HepG2 (cell line): ENCODE measurements at regions not wholly inside any gene's neighbourhood (a gene's known extent, or its start where the extent isn't known, plus 50 kb on each side); places are given as distances from the start of the nearest gene placed in this dataset.

Experiments used
- FLYWCH1 ChIP-seq: sonication (generic); formaldehyde crosslinking; IDR thresholded peaks from 2 replicates; pipeline ENCODE4 v1.8.1; 2023; ENCODE audit warnings: mild to moderate bottlenecking, missing genetic modification reagents
- MAZ ChIP-seq, 2 experiments: sonication (generic) in 1 of 2; formaldehyde crosslinking in 1 of 2; IDR thresholded peaks; 2 replicates each; pipeline versions ENCODE4 v1.5.0 to v1.6.1; 2012 to 2020; ENCODE audit warnings: low read depth in 2 of 2, mild to moderate bottlenecking in 2 of 2, borderline replicate concordance in 1 of 2, improper control_type of control experiment in 1 of 2, low read length in 1 of 2, missing genetic modification reagents in 1 of 2, moderate library complexity in 1 of 2
- XBP1 ChIP-seq: sonication (generic); formaldehyde crosslinking; IDR thresholded peaks from 2 replicates; pipeline ENCODE4 v1.5.0; 2020; ENCODE audit warnings: missing genetic modification reagents
- ZBTB8A ChIP-seq: sonication (generic); formaldehyde crosslinking; IDR thresholded peaks from 2 replicates; pipeline ENCODE4 v1.4.0; 2020; ENCODE audit warnings: mild to moderate bottlenecking, low read depth, missing genetic modification reagents, borderline replicate concordance
- ZNF121 ChIP-seq: sonication (generic); formaldehyde crosslinking; IDR thresholded peaks from 2 replicates; pipeline ENCODE4 v1.5.0; 2020; ENCODE audit warnings: mild to moderate bottlenecking, missing genetic modification reagents
- ZNF530 ChIP-seq: sonication (generic); formaldehyde crosslinking; IDR thresholded peaks from 2 replicates; pipeline ENCODE4 v1.5.0; 2020; ENCODE audit warnings: low read depth, mild to moderate bottlenecking, missing genetic modification reagents
- TF ChIP-seq, protein P1 (sequence below): sonication (generic); formaldehyde crosslinking; IDR thresholded peaks from 2 replicates; pipeline ENCODE4 v1.4.0; 2020; ENCODE audit warnings: missing genetic modification reagents, mild to moderate bottlenecking, borderline replicate concordance
- TF ChIP-seq, protein P2 (sequence below), 2 experiments: sonication (generic) in 1 of 2; formaldehyde crosslinking in 1 of 2; IDR thresholded peaks; 2 replicates each; pipeline versions ENCODE4 v1.5.1 to v1.6.1; 2011 to 2020; ENCODE audit warnings: borderline replicate concordance in 1 of 2, low read depth in 1 of 2, low read length in 1 of 2, mild to moderate bottlenecking in 1 of 2, missing genetic modification reagents in 1 of 2, moderate library complexity in 1 of 2
- TF ChIP-seq, protein P3 (sequence below): sonication (generic); formaldehyde crosslinking; conservative IDR thresholded peaks from 2 replicates; pipeline ENCODE4 v1.5.0; 2020; ENCODE audit warnings: missing genetic modification reagents

DNA sequence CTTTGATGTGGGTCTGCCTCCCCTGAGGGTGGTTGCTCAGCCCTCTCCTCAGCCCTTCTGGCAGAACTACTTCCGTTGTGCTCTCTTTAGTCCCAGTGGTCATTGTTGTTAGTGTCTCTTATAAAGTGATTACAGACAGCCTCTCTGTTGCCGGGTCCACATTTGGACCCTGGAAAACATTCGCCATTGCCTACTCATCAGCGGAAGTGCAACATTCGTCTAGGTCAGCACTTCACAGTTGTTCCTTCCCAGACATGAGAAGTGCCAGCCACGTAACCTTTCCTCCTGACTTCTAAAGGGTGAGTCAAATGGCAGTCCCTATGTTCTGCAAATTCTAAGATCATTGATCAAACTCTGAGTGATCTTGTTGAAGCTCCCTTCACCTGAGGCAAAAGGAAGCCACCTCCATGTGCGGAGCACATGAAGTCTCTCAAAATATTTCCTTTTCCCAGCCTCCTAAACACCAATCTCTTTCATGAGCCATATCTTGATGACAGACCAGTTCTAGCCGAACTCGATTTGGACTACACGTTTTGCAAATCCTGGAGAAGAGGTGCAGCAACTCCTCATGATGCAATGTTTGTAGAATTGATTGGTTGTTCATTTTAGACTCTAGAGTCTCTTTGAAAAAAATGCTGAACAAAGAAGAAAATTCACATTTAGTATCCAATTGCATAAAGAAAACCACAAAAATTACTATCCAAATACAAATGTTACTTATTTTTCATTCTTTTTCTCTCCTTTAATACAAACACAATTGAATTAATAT is 163.8 kb downstream of the RPL10L start:
- no peak for TF ChIP-seq ZBTB8A (CRISPR knock-in tag)
- no peak for TF ChIP-seq ZNF530 (CRISPR knock-in tag)
- no peak for TF ChIP-seq XBP1
- TF ChIP-seq, protein P1, sequence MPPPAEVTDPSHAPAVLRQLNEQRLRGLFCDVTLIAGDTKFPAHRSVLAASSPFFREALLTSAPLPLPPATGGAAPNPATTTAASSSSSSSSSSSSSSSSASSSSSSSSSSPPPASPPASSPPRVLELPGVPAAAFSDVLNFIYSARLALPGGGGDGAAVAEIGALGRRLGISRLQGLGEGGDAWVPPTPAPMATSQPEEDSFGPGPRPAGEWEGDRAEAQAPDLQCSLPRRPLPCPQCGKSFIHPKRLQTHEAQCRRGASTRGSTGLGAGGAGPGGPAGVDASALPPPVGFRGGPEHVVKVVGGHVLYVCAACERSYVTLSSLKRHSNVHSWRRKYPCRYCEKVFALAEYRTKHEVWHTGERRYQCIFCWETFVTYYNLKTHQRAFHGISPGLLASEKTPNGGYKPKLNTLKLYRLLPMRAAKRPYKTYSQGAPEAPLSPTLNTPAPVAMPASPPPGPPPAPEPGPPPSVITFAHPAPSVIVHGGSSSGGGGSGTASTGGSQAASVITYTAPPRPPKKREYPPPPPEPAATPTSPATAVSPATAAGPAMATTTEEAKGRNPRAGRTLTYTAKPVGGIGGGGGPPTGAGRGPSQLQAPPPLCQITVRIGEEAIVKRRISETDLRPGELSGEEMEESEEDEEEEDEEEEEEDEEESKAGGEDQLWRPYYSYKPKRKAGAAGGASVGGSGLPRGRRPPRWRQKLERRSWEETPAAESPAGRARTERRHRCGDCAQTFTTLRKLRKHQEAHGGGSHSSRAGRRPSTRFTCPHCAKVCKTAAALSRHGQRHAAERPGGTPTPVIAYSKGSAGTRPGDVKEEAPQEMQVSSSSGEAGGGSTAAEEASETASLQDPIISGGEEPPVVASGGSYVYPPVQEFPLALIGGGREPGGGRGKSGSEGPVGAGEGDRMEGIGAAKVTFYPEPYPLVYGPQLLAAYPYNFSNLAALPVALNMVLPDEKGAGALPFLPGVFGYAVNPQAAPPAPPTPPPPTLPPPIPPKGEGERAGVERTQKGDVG: no peak
- TF ChIP-seq ZNF121 (CRISPR knock-in tag): no peak
- TF ChIP-seq, protein P2, sequence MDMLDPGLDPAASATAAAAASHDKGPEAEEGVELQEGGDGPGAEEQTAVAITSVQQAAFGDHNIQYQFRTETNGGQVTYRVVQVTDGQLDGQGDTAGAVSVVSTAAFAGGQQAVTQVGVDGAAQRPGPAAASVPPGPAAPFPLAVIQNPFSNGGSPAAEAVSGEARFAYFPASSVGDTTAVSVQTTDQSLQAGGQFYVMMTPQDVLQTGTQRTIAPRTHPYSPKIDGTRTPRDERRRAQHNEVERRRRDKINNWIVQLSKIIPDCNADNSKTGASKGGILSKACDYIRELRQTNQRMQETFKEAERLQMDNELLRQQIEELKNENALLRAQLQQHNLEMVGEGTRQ (IDR thresholded peaks at IDR 0.05; ENCODE audit: low read depth, low read length): no peak
- TF ChIP-seq, protein P2 (CRISPR knock-in tag; IDR thresholded peaks at IDR 0.05; ENCODE audit: borderline replicate concordance): no peak
- no peak for TF ChIP-seq FLYWCH1
- TF ChIP-seq MAZ (IDR thresholded peaks at IDR 0.05; ENCODE audit: borderline replicate concordance, low read depth, low read length): no peak
- TF ChIP-seq MAZ (CRISPR knock-in tag; IDR thresholded peaks at IDR 0.05; ENCODE audit: low read depth): no peak
- TF ChIP-seq, protein P3, sequence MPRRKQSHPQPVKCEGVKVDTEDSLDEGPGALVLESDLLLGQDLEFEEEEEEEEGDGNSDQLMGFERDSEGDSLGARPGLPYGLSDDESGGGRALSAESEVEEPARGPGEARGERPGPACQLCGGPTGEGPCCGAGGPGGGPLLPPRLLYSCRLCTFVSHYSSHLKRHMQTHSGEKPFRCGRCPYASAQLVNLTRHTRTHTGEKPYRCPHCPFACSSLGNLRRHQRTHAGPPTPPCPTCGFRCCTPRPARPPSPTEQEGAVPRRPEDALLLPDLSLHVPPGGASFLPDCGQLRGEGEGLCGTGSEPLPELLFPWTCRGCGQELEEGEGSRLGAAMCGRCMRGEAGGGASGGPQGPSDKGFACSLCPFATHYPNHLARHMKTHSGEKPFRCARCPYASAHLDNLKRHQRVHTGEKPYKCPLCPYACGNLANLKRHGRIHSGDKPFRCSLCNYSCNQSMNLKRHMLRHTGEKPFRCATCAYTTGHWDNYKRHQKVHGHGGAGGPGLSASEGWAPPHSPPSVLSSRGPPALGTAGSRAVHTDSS (CRISPR knock-in tag): no peak
